Esophagus squamous epithelium (tissue), 5 donors: ENCODE measurements at regions not wholly inside any gene's neighbourhood (a gene's known extent, or its start where the extent isn't known, plus 50 kb on each side); places are given as distances from the start of the nearest gene placed in this dataset.

Source experiments
- DNase-seq: peaks from one replicate; lab custom pipeline; 2025; lab: John Stamatoyannopoulos, UW
- H3K27ac ChIP-seq, 4 donors: fragments of 200-600 bp; sonication (generic); one replicate each; pipeline ENCODE4 v1.5.1; 2016 to 2019; ENCODE audit warnings: mild to moderate bottlenecking in 1 of 4
- H3K27me3 ChIP-seq, 4 donors: fragments of 200-600 bp; sonication (generic); 1 replicate in 3 of 4; 2 replicates in 1 of 4; pipeline versions ENCODE4 v1.5.1 to v1.6.0; 2017 to 2021; ENCODE audit warnings: antibody characterized with exemption in 1 of 4
- H3K36me3 ChIP-seq, 3 donors: fragments of 200-600 bp; sonication (generic); one replicate each; pipeline ENCODE4 v1.5.1; 2016 to 2019
- H3K4me1 ChIP-seq, 3 donors: fragments of 200-600 bp; sonication (generic); one replicate each; pipeline ENCODE4 v1.5.1; 2017 to 2019
- H3K4me3 ChIP-seq, 4 donors: fragments of 200-600 bp; sonication (generic); 1 replicate in 3 of 4; 2 replicates in 1 of 4; pipeline ENCODE4 v1.5.1; 2016 to 2019; ENCODE audit warnings: mild to moderate bottlenecking in 2 of 4, moderate library complexity in 1 of 4
- H3K9me3 ChIP-seq, 3 donors: fragments of 200-600 bp; sonication (generic); one replicate each; pipeline ENCODE4 v1.5.1; 2016 to 2019
- POLR2A ChIP-seq, 4 donors: fragments of 450-650 bp; IDR thresholded peaks; one replicate each; pipeline ENCODE4 v1.6.1; 2017; ENCODE audit warnings: antibody characterized with exemption in 4 of 4, mild to moderate bottlenecking in 4 of 4, moderate library complexity in 3 of 4
- WGBS, 2 donors: methylation state at CpG; one replicate each; pipeline ENCODE4 v1.1.5; 2018; 5-methylcytosine and 5-hydroxymethylcytosine counted together
- intact Hi-C: fragments of 100-400 bp; cut with DNase I; formaldehyde crosslinking; loops from one replicate; pipeline ENCODE4 v1.15.0; 2022
- TF ChIP-seq, protein P1 (sequence below), 6 experiments: fragments of 450-650 bp in 4 of 6; fragments of 200-600 bp in 2 of 6; sonication (generic) in 2 of 6; IDR thresholded peaks; one replicate each; pipeline ENCODE4 v1.5.1; 2016 to 2019; ENCODE audit warnings: antibody characterized with exemption in 6 of 6, mild to moderate bottlenecking in 4 of 6, moderate library complexity in 4 of 6
- donor health status: DM: yes; HTN: yes; CAD: no.

DNA sequence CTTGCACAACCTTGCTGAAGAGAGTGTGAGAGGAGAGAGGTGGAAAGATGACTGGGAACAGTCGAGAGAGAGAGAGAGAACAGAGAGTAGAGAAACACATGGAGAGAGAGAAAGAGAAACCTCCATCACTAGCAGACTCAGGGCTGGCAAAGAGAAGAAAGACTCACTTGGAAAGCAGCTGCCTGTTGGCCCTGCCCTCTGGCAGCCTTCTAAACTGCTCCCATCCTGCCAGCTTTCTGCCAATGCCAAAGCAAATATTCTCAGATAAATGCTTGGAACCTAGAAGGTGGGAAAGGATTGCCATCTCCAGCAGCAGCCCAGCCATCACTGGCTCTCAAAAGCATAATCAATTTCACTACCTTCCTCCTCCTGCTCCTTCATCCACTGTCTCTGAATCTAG lies 107.9 kb upstream of the WSCD2 start:
- Histone ChIP-seq H3K4me3 (no peak overlapping the region), H3K27ac (no peak overlapping the region), H3K4me1 (no peaks in the 10 kb centered on the region), H3K36me3 (no peaks in the 10 kb centered on the region), H3K27me3 (peaks cover 0 to 29% (median 0%) of the 10 kb centered on the region in 4 donors), H3K9me3 (no peaks in the 10 kb centered on the region)
- no peak for TF ChIP-seq POLR2A (IDR thresholded peaks at IDR 0.05)
- TF ChIP-seq, protein P1, sequence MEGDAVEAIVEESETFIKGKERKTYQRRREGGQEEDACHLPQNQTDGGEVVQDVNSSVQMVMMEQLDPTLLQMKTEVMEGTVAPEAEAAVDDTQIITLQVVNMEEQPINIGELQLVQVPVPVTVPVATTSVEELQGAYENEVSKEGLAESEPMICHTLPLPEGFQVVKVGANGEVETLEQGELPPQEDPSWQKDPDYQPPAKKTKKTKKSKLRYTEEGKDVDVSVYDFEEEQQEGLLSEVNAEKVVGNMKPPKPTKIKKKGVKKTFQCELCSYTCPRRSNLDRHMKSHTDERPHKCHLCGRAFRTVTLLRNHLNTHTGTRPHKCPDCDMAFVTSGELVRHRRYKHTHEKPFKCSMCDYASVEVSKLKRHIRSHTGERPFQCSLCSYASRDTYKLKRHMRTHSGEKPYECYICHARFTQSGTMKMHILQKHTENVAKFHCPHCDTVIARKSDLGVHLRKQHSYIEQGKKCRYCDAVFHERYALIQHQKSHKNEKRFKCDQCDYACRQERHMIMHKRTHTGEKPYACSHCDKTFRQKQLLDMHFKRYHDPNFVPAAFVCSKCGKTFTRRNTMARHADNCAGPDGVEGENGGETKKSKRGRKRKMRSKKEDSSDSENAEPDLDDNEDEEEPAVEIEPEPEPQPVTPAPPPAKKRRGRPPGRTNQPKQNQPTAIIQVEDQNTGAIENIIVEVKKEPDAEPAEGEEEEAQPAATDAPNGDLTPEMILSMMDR (IDR thresholded peaks at IDR 0.05) = no peak
- WGBS, 2 donors = 25 to 33% methylated on average over 1 of the region's 1 CpG
- intact Hi-C loops = no loop called here
- no peak for DNase-seq

DNA sequence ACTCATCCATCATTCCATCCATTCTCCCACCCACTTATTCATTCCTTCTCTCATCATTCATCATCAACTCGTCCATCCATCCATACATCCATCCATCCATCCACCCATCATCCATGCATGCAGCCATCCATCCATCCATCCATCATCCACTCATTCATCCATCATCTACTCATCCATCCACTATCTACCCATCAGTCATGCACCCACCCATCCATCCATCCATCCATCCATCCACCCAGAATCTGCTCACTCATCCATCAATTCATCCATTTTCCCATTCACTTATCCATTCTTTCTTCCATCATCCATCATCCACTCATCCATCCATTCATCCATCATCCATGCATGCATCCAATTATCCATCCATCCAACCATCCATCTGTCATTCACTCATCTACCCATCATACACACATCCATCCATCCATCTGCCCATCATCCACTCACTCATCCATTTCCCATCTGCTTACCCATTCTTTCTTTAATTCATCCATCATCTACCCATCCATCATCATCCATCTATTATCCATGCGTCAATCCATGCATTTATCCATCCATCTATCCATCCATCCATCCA lies 107.1 kb upstream of the WSCD2 start:
- TF ChIP-seq, protein P1 (IDR thresholded peaks at IDR 0.05) = no peak
- TF ChIP-seq POLR2A (IDR thresholded peaks at IDR 0.05) = no peak
- no peak overlapping the region for H3K27ac ChIP-seq
- intact Hi-C loops = no loop called here
- H3K4me3 ChIP-seq = no peak overlapping the region
- DNase-seq = no peak
- peaks cover 0 to 33% (median 0%) of the 10 kb centered on the region in 4 donors for H3K27me3 ChIP-seq
- H3K4me1 ChIP-seq = no peaks in the 10 kb centered on the region
- H3K36me3 ChIP-seq = no peaks in the 10 kb centered on the region
- H3K9me3 ChIP-seq = no peaks in the 10 kb centered on the region
- 57 to 61% methylated on average over 2 of the region's 2 CpGs for WGBS, 2 donors

DNA sequence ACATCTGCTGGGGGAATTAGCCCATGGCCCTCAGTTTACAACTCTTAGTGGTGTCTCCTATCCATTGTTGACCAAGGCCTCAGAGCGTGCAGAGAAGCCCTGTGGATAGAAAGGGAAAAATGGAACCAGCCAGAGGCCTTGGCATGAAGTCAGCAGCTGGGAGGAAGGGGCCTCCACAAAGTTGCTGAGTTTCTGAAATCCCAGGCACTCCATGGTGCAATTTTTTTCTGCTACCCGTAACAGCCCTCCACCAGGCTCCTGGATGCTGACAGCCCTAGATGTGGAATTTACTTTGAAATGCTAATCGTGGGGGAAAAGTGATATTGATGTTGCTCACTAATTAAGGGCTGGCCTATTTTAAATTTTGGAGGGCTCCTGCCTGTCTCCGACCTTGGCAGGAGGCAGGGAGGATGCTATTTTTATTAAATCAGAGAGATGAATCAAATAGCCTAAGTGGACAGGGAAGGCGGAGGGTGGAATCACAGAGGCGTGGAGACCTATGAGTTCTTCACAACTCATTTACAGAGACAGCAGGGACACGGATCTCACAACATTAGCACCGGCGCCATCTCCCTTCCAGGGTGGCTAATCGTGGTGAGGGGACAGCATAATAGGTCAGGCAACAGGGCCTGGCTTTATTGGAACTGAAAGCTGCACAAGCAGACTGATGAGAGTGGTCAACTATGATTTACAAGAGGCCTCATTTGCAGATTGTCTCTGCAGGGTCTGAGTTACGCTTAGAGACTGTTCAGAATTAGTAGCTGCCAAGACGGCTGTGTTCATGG lies 99.8 kb upstream of the WSCD2 start:
- intact Hi-C loops = no loop called here
- DNase-seq = no peak
- WGBS, 2 donors = 48 to 50% methylated on average over 11 to 12 of the region's 12 CpGs

DNA sequence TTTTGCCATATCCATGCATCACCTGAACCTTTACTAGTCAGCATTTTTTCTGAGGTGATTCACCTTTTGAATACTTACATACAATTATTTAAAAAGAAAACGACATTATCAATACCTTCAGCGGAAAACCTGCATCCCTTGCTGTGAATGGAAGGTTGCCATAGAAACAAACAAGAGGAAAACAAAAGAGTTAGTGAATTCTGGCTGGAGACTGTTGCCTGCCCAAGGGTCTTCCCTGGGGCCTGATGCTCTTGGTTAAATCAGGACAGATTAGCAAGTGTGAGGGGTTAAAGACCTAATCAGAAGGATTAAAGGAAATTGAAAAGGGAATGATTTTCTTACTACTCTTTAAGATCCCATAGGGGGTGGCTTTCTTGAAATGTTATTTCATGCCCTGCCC lies 96.0 kb upstream of the WSCD2 start:
- DNase-seq = no peak
- 29 to 52% methylated on average over 2 of the region's 2 CpGs for WGBS, 2 donors
- no peak for TF ChIP-seq POLR2A (IDR thresholded peaks at IDR 0.05)
- TF ChIP-seq, protein P1 (IDR thresholded peaks at IDR 0.05) = no peak
- Histone ChIP-seq H3K4me1 (no peaks in the 10 kb centered on the region), H3K4me3 (no peak overlapping the region), H3K9me3 (no peaks in the 10 kb centered on the region), H3K27ac (no peak overlapping the region), H3K36me3 (no peaks in the 10 kb centered on the region), H3K27me3 (peaks cover 0 to 13% (median 0%) of the 10 kb centered on the region in 4 donors)
- intact Hi-C loops = no loop called here

More for the DNA sequence above, 99.8 kb upstream of the WSCD2 start:
- no peak overlapping the region for H3K4me3 ChIP-seq
- H3K27ac ChIP-seq = no peak overlapping the region
- H3K36me3 ChIP-seq = no peaks in the 10 kb centered on the region
- no peaks in the 10 kb centered on the region for H3K4me1 ChIP-seq
- no peak for TF ChIP-seq POLR2A (IDR thresholded peaks at IDR 0.05)
- TF ChIP-seq, protein P1 (IDR thresholded peaks at IDR 0.05) = no peak
- H3K27me3 ChIP-seq = peaks cover 0 to 39% (median 0%) of the 10 kb centered on the region in 4 donors
- no peaks in the 10 kb centered on the region for H3K9me3 ChIP-seq

DNA sequence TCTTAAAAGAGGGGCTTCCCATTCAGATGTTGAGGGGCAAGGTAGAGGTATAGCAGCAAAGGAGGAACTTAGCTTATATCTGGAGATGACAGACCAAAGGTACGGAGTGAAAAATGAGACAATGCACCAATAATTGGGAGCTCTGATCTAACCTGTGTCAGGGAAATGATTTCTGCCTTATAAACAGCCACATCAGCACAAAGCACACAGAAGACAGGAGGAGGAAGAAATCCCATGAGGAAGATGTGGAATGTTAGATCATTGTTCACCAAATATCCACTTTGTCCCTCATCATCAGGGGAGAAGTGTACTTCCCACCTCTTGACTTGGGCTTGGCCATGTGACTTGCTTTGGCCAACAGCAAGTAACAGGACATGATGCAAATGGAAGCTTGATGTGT lies 93.7 kb upstream of the WSCD2 start:
- TF ChIP-seq, protein P1 (IDR thresholded peaks at IDR 0.05) = no peak
- TF ChIP-seq POLR2A (IDR thresholded peaks at IDR 0.05) = no peak
- Histone ChIP-seq H3K9me3 (no peaks in the 10 kb centered on the region), H3K27me3 (peaks cover 0 to 4% (median 0%) of the 10 kb centered on the region in 4 donors), H3K4me3 (no peak overlapping the region), H3K36me3 (no peaks in the 10 kb centered on the region), H3K4me1 (no peaks in the 10 kb centered on the region), H3K27ac (no peak overlapping the region)
- DNase-seq = no peak
- intact Hi-C loops = no loop called here
- 54 to 94% methylated on average over 1 of the region's 1 CpG for WGBS, 2 donors
